NT2/D1 (cell line): ENCODE measurements at regions not wholly inside any gene's neighbourhood (a gene's known extent, or its start where the extent isn't known, plus 50 kb on each side); places are given as distances from the start of the nearest gene placed in this dataset.

Source experiments
- YY1 ChIP-seq: IDR thresholded peaks from 2 replicates; pipeline ENCODE4 v1.6.1; 2011; ENCODE audit not compliant: insufficient read length, insufficient read depth
- ZNF274 ChIP-seq: IDR thresholded peaks from 2 replicates; pipeline ENCODE4 v1.6.1; 2011; ENCODE audit warnings: mild to moderate bottlenecking, low read depth, low read length

GRCh38 chr18:44342162-44342561 is 338.5 kb upstream of the SETBP1 start:
- TF ChIP-seq ZNF274 (no peak), YY1 (no peak)
